ENCODE measurements at regions not wholly inside any gene's neighbourhood (a gene's known extent, or its start where the extent isn't known, plus 50 kb on each side); places are given as distances from the start of the nearest gene placed in this dataset.

- Mint-ChIP-seq H3K9me3 (peaks cover 14% of the 10 kb centered on the region), H3K4me1 (no peaks in the 10 kb centered on the region), H3K27ac (no peak overlapping the region), H3K27me3 (no peaks in the 10 kb centered on the region), H3K4me3 (no peak overlapping the region), H3K36me3 (peaks cover 4% of the 10 kb centered on the region)
Observed at GRCh38 chr7:40946549-40946948, 756.3 kb downstream of the INHBA start.

- Mint-ChIP-seq H3K4me3 (no peak overlapping the region), H3K9me3 (peaks cover 13% of the 10 kb centered on the region), H3K36me3 (peaks cover 4% of the 10 kb centered on the region), H3K4me1 (no peaks in the 10 kb centered on the region), H3K27me3 (no peaks in the 10 kb centered on the region), H3K27ac (no peak overlapping the region)
Observed at GRCh38 chr7:40945788-40946187, 757.1 kb downstream of the INHBA start.

- H3K4me3 Mint-ChIP-seq = no peak overlapping the region
- peaks cover 16% of the 10 kb centered on the region for H3K9me3 Mint-ChIP-seq
- no peaks in the 10 kb centered on the region for H3K4me1 Mint-ChIP-seq
- H3K27ac Mint-ChIP-seq = no peak overlapping the region
- H3K36me3 Mint-ChIP-seq = peaks cover 4% of the 10 kb centered on the region
- H3K27me3 Mint-ChIP-seq = no peaks in the 10 kb centered on the region
Observed at GRCh38 chr7:40944981-40945585, 757.8 kb downstream of the INHBA start.

- H3K36me3 Mint-ChIP-seq = no peaks in the 10 kb centered on the region
- no peak overlapping the region for H3K4me3 Mint-ChIP-seq
- no peaks in the 10 kb centered on the region for H3K4me1 Mint-ChIP-seq
- H3K27me3 Mint-ChIP-seq = no peaks in the 10 kb centered on the region
- no peak overlapping the region for H3K27ac Mint-ChIP-seq
- H3K9me3 Mint-ChIP-seq = peaks cover 23% of the 10 kb centered on the region
Observed at GRCh38 chr7:40937879-40938278, 765.0 kb downstream of the INHBA start.

- H3K4me3 Mint-ChIP-seq = no peak overlapping the region
- H3K36me3 Mint-ChIP-seq = no peaks in the 10 kb centered on the region
- H3K27me3 Mint-ChIP-seq = no peaks in the 10 kb centered on the region
- peaks cover 19% of the 10 kb centered on the region for H3K9me3 Mint-ChIP-seq
- no peaks in the 10 kb centered on the region for H3K4me1 Mint-ChIP-seq
- no peak overlapping the region for H3K27ac Mint-ChIP-seq
Observed at GRCh38 chr7:40935435-40935834, 767.5 kb downstream of the INHBA start.

GRCh38 chr7:40923626-40924025 lies 779.3 kb downstream of the INHBA start:
- Mint-ChIP-seq H3K4me3 (no peak overlapping the region), H3K9me3 (peaks cover 4% of the 10 kb centered on the region), H3K36me3 (no peaks in the 10 kb centered on the region), H3K27ac (no peak overlapping the region), H3K4me1 (no peaks in the 10 kb centered on the region), H3K27me3 (no peaks in the 10 kb centered on the region)

GRCh38 chr7:40922316-40922670 lies 780.6 kb downstream of the INHBA start:
- Mint-ChIP-seq H3K36me3 (no peaks in the 10 kb centered on the region), H3K9me3 (no peaks in the 10 kb centered on the region), H3K27ac (no peak overlapping the region), H3K4me1 (no peaks in the 10 kb centered on the region), H3K4me3 (no peak overlapping the region), H3K27me3 (no peaks in the 10 kb centered on the region)

- H3K27me3 Mint-ChIP-seq = no peaks in the 10 kb centered on the region
- no peak overlapping the region for H3K4me3 Mint-ChIP-seq
- H3K9me3 Mint-ChIP-seq = no peaks in the 10 kb centered on the region
- H3K36me3 Mint-ChIP-seq = no peaks in the 10 kb centered on the region
- no peak overlapping the region for H3K27ac Mint-ChIP-seq
- no peaks in the 10 kb centered on the region for H3K4me1 Mint-ChIP-seq
Observed at GRCh38 chr7:40921589-40922315, 781.1 kb downstream of the INHBA start.

GRCh38 chr7:40918701-40919271 lies 784.0 kb downstream of the SUGCT start:
- H3K9me3 Mint-ChIP-seq = no peaks in the 10 kb centered on the region
- H3K27me3 Mint-ChIP-seq = no peaks in the 10 kb centered on the region
- H3K4me3 Mint-ChIP-seq = no peak overlapping the region
- no peaks in the 10 kb centered on the region for H3K36me3 Mint-ChIP-seq
- no peak overlapping the region for H3K27ac Mint-ChIP-seq
- H3K4me1 Mint-ChIP-seq = no peaks in the 10 kb centered on the region

GRCh38 chr7:40916813-40917212 lies 782.0 kb downstream of the SUGCT start:
- Mint-ChIP-seq H3K9me3 (no peaks in the 10 kb centered on the region), H3K4me1 (no peaks in the 10 kb centered on the region), H3K27me3 (no peaks in the 10 kb centered on the region), H3K4me3 (no peak overlapping the region), H3K36me3 (no peaks in the 10 kb centered on the region), H3K27ac (no peak overlapping the region)

- no peaks in the 10 kb centered on the region for H3K36me3 Mint-ChIP-seq
- no peaks in the 10 kb centered on the region for H3K9me3 Mint-ChIP-seq
- H3K4me1 Mint-ChIP-seq = no peaks in the 10 kb centered on the region
- no peak overlapping the region for H3K4me3 Mint-ChIP-seq
- no peak overlapping the region for H3K27ac Mint-ChIP-seq
- H3K27me3 Mint-ChIP-seq = no peaks in the 10 kb centered on the region
Observed at GRCh38 chr7:40915071-40915470, 780.3 kb downstream of the SUGCT start.
